Non-pigmented ciliary epithelial cell (primary cell): ENCODE measurements at regions not wholly inside any gene's neighbourhood (a gene's known extent, or its start where the extent isn't known, plus 50 kb on each side); places are given as distances from the start of the nearest gene placed in this dataset.
"Not testable (repeated sequence)": the region's sequence is repeated elsewhere in the genome, so short reads cannot be mapped to it uniquely, and the experiment has no call there.

Source experiments
- DNase-seq: peaks from one replicate; pipeline ENCODE4 v3.0.0-alpha.2; 2010; ENCODE audit warnings: low read depth

DNA sequence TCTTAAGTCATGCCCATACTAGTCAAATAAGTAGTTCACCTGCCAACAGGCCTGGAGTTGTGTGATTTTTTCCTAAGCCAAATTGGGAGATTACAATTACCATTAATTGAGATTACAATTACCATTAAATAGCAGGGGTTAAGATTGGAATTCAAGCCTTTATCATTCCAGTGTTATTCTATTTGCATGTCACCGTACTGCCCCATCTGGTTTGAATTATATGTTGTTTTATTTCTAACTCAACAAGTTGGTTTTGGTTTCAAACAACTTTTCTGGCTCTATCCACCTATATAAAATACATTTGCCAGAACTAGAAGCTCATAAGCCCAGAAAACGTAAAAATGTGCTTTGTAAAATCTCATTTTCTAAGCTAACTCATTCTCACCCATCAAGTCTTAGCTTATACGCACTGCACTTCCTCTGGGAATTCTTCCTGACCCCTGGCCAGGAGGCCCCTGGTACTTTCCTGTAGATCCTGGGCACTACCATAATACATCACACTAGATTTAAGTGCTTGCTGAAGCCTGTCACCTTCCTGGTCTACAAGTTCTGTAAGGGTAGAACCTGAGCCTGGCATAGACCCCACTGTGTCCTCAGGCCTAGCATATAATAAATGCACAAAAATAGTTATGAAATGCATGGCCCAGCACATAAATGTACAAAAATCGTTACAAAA, 242.0 kb upstream of the TRPM3 start:
- DNase-seq: no peak

DNA sequence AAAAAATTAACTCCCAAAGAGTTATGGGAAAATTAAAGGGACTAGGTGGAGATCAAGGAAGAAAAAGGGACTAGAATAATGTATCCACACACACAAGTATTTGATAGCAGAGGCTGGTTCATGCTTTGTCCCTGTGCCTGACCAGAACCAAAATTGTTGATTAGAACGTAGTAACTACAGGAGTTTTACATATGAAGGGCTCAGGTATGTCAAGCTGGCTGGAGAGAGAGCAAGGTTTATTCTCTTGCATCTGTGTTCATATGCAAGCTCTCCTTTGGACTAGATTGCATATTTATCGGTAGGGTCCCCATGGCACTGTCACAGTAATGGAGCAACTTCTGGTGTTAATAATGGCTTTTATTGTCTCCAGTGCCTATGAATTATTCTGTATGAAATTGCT, 239.9 kb upstream of the TRPM3 start:
- no peak for DNase-seq

DNA sequence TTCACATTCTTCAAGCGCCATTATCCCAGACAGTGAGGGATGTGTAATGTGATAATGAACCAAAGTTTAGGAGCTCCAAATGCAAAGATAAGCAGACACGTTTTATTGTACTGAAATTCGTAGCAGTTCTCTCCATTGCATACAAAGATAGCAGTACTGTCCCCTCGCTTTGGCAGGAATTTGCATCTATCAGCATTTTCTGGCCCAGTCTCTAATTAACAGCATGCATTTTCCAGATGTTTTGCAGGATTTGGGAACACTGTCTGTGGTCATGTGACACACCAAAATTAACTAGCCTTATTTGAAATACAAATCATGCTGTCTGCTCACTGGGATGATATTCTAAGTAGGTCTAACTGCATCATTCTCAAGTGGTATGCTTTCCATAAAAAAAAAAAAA, 235.9 kb upstream of the TRPM3 start:
- no peak for DNase-seq

DNA sequence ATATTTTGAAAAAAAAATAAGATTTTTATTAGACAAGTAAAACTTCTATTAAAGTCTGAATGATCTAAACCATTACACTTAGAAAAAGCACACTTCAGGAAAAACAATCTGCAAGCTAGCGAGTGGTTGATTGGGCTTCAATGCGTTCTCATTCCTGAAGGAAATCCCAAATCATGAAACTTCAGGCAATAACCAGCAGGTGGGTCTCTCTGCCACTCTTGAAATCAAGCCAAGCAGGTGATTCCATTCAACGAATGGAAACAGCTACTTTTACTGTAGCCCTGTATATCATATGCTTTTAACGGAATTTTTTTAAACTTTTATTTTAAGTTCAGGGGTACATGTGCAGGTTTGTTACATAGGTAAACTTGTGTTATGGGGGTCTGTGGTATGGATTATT, 234.5 kb upstream of the TRPM3 start:
- DNase-seq: no peak

DNA sequence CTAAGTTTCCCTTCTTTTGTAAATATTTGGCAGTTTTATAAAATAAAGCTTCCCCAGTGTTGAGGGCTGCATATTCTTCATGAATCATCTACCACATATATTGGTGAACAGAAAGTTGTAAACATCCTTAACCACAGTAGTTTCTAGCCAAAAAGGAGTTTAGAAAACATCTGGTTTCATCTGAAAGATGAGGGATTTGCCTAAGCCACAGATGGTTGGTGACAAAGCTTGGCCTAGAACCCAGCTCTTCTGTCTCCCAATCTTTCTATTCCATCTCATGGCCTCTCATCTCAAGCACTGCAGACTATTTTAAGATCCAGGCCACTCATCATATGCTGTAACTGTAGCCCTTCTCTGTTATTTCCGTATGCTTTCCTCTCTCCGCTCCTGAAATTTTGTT, 232.3 kb upstream of the TRPM3 start:
- DNase-seq: no peak

DNA sequence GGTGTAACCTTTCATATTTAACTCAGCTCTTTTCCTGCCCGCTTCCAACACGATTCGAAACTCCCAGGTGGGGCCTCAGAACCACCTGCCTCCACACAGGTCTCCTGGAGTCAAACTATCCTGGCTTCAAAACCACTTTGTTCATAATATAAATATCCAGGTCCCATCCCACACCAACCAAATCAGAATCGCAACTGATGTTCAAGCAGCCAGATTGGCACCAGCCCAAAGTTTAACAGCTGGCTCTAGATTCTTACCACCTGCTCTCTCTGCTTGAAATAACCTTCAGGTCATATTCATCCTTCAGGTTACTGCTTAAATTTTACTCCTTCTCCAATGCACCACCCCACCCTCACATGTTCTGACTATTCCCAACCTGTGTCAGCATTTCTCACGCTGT, 231.4 kb upstream of the TRPM3 start:
- no peak for DNase-seq

DNA sequence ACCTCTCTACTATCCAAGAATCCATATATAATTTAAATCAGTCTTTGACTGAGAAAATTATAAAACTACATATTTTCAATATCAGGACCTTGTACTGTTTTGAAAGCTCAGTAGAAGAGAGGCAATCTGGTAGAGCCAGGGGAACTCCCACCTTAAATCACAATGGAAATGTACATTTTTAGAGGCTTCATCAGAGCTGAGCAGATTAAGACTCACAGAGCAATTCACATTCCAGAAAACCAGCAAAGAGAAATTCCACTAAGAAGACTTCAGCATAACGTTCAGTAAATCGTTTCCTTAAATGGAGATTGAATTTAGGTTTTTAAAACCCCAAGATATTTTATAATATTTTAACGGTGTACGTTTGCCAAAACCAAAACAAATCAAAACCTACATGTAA, 227.8 kb upstream of the TRPM3 start:
- peak; percentile 45 for DNase-seq

DNA sequence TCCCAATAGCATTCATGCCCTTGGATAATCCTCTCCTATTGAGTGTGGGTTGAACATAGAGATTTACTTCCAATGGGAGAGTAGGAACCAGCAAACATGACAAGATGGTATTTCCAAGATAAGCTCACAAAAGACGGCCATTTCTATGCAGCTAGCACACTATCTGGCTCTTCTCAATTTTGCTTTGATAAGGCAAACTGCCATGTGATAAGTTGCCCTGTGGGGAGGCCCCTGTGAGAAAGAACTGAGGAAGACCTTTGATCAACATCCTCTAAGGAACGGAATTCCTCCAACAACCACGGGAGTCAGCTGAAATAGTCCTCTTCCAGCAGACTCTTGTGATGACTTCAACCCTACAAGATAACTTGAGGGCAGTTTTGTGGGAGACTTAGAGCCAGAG, 211.9 kb upstream of the TRPM3 start:
- DNase-seq: no peak

DNA sequence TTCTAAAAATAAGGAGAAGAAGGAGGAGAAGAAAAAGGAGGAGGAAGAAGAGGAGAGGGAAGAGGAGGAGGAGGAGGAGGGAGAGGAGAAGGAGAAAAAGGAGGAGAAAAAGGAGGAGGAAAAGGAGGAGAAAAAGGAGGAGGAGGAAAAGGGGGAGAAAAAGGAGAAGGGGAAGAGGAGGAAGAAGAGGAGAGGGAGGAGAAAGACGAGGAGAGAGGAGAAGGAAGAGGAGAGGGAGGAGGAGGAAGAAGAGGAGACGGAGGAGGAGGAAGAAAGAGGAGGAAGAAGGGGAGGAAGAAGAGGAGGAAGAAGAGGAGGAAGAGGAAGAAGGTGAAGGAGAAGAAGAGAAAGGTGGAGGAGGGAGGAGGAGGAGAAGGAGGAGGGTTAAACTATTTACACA, 210.2 kb upstream of the TRPM3 start:
- DNase-seq: no peak

DNA sequence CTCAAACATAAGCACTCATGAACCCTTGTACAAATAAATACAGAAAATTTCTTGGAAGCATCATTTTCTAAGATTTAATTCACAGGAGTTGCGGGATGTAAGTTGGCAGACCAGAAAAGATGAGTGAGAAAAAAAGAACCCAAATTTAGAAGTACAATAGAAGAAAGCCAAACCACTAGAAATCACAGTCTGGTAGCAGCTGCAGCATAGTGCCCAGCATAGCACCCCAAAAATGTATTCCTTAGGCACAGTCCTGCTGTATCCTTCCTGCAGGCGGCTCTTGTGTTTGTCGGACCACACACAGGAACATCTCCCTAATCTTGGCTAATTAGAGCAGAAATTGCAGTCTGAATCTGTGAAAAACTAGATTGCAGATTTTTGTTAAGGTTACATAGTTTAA, 208.5 kb upstream of the TRPM3 start:
- DNase-seq: no peak

DNA sequence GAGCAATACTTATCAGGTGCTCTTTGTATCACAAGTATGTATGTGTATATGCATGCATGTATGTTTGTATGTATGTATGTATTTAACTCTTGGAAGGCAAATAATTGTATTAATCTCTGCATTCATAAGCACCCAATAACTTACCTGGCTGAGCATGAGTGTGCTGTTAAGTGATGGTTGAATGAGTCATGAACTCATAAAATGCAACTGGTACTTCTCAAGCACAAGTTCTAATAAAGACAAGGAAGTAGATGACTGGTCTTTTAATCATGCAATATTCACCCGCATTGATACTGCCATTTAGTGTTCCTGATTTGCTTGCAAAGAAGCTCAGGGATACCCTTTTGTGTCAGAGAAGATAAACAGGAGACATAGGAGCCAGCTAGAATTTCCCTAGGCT, 204.9 kb upstream of the TRPM3 start:
- DNase-seq: no peak

DNA sequence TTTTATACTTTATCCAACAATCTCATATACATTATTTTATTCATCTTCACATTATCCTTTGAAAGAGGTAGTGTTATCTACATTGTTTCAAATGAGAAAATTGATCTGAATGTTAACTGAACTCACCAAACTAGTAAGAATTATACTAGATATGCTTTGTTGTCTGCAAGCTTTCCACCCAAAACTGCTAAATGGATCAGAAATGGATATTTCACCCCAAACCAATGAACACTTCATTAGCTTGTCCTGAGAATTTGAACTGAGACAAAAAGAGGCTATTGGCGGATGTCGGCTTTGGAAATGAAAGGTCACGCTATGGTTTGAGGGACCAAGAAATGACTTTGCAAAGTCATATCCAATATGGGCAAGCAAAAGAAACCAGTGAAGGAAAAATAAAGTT, 201.9 kb upstream of the TRPM3 start:
- DNase-seq: no peak

DNA sequence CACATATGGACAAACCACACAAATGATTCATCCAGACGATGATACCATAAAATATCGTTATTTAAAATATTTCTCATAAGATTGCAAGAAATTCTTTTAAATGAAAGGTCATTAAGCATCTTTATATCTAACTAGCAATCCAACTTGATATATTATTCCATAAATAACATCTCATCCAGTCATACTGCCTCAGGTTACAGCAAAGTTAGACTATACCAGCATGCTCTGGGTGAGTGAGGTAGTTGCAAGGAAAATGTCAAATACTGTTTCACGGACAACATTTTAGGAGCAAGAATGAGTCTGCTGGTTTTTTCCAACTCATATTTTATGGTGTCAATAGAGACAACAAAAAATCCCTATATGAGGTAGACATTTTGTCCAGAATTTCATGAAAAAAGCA, 200.9 kb upstream of the TRPM3 start:
- DNase-seq: no peak

DNA sequence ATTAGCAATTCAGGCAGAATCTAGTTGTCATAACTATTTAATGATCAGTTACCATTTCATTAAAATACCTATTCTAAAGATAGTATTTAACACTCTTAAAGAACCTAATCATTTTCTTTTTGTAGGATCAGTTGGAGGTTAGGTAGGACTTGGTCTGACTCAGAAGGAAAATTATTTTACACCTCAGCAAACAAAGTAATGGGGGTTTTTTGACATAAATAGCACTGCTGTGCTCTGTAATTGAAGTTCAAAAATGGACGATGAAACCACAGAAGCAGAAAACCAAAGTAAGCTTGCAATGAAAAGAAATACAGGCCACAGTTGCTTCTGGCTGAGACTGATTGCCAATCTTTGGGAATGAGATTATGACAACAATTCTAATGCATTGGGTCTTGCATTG, 187.0 kb upstream of the TRPM3 start:
- DNase-seq: no peak

DNA sequence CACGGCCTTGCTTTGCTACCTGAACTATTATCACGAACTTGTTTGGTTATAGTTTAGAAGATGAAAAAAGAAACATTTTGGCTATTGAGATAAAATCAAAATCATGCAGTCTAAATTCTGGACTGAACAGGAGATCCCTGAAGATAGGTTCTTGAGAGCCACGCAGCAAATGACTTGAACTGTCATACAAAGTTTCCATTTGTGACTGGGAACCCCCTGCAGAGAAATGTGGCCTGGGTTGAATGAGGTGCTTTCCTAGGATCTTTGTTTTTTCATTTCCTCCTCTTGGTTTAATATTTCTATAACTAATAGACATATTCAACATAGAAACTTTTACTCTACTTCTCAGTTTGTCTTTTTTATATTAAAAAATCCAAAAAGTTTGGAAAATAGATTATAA, 184.7 kb upstream of the TRPM3 start:
- DNase-seq: no peak

DNA sequence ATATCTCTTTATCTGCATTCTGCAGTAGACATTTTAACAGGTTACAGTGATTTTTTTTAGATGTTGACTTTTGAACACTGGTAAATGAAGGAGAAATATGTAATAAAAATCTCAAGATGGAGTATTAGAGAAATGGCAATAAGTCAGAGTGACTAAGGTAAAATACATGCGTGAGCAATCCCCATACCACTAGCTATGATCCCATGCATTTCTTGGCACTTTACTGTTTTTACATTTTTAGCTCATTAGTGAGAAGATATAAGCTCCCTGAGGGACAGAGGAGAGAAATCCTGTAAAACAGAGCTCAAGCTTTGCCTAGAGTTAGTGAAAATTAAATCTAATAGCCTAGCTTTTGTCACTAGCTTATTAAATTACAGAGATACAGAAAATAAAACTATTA, 181.9 kb upstream of the TRPM3 start:
- DNase-seq: peak; percentile 3

DNA sequence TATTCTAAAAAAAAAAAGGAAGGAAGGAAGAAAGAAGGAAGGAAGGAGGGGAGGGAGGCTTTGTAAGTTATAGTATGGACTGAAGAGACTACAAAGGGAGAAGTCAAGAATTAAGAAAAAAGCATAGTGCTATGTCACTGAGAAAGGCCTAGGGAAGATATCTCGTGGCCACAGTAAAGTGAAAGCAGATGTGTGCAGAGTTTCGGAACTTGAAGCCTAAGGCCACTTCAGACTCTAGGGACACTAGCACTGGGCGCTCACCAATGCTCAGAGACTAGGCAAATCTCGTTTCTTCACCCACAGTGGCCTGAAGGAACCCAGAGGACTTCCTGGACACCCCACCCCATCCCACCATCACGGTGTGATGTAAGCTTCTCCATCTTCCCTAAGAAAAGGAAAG, 181.4 kb upstream of the TRPM3 start:
- DNase-seq: no peak

DNA sequence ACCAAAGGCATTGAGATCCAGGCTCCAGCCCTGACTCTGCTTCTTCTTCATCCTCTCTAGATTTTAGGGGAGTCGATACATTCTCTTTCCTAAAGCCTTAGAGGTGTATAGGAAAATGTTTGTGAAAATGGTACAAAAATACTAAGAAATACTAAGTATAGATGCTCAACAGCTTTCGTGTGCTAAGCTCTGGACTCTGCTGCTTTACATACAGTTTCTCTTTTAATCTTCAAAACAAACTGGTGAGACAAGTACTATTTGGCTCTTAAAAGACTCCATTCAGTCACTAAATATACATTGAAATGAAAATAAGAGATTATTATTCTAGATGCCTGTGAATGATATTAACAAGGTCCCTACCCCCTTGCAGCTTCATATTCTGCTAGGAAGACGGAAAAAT, 174.5 kb upstream of the TRPM3 start:
- DNase-seq: no peak

DNA sequence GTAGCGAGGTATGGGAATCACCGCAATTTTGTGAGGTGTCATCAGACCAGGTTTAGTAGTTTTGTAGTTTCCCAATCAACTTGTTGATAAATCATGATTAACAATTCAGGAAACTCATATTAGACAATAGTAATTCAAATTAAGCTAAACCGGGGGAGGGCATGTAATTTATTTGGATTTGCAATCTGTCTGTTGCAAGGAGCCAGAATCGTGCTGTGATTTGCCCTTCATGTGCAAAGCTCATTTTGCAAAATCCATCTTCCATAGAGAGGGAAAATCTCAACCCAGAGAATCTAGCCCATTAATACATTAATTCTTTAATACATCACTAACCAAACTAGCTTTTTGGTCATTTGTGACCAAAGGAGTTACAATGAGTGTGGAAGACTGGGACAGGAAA, 164.7 kb upstream of the TRPM3 start:
- DNase-seq: no peak

DNA sequence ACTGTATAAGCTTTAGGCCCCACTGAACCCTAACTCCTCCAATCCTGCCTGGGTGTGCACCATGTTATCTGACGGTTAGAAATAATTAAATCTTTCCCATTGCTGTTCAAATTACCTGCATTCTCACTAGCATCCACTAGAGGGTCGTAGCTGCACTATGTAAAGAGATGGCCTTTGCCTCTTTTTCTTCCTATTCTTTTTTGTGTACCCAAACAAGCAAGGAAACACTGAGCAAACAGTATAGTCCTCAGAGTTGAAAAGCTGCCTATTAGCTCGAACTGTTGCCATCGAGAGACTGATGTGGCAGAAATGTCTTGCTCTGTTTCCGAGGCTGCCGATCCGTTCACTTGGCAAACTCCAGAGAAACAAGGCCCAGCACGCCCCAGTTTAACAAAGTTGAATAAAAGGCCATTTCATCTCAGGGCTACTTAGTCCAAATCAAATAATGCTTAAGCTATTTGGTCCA, 163.8 kb upstream of the TRPM3 start:
- DNase-seq: peak; percentile 37

DNA sequence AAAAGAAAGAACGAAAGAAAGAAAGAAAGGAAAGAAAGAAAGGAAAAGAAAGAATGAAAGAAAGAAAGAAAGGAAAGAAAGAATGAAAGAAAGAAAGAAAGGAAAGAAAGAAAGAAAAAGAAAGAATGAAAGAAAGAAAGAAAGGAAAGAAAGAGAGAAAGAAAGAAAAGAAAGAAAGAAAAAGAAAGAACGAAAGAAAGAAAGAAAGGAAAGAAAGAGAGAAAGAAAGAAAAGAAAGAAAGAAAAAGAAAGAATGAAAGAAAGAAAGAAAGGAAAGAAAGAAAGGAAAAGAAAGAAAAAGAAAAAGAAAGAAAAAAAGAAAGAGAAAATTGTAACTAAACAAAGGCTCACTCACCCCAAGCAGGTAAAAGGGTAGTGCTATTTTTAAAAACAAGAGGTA, 160.7 kb upstream of the TRPM3 start:
- not testable (repeated sequence) for DNase-seq

DNA sequence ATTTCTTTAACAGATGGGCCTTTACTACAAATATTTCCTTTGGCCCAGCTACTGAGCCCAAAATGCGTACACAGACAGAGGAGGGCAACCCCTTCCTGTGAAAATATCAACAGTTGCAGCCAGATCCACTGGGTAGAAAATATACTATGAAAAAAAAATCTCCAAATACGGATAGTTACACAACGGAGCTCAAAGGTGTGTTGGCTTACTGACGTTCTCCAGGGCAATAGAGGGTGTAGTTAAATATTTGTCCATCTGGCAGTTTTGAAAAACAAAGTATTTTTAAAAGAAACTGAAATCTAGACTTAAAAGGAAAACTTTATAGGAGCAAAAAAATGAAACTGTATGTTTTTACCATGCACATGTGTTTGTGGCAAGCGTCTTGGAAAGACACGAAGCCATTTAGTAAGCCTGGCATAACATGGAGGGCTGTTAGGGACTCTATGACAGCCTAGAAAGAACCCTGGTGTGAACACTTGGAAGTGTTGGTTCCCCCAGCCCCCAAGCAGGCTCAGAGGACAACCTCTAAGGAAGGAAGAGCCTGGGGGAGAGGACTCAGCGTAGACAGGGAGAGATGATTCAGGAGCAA, 157.8 kb upstream of the TRPM3 start:
- no peak for DNase-seq

DNA sequence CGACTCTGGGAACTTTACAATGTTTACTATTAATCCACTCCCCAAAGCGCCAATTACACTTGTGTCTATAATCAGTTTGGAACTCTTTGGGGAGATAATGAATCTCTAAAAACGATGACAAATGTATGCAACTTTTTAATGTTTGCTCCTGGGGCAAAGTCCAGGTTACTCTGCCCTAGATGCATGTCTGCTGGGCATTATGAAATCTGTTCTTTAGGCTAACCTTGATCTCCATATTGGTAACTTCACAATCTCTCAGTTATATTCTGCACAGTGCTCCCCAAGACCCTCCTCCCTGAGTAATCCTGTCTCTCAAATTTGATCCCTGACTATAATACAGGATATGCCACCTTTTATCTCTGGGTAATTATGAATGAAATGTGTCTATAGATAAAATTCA, 152.2 kb upstream of the TRPM3 start:
- DNase-seq: no peak

DNA sequence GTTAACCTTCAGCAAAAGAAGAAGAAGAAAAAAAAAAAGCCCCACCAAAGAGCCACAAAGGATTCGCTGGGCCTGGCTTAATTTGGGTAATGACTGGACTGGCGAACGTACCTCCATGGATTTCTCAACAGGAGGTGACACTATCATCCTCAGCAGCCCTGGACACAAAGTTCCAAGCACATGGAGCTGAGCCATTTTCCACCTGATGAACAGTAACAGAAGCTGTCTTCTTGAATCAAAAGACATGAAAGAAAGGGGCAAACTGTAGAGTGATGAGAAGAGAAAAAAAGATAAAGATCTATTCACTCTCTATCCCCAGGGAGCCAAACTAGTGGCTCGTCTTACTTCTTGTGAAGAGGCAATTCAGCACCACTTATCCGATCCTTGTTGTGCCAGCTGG, 150.2 kb upstream of the TRPM3 start:
- no peak for DNase-seq
